IPS-15b (cell line): ENCODE measurements at regions not wholly inside any gene's neighbourhood (a gene's known extent, or its start where the extent isn't known, plus 50 kb on each side); places are given as distances from the start of the nearest gene placed in this dataset.

Experiments
- H3K27me3 ChIP-seq: one replicate; pipeline ENCODE4 v1.6.1; 2013; ENCODE audit warnings: low read length; ENCODE audit not compliant: control insufficient read depth, insufficient read depth
- H3K36me3 ChIP-seq: one replicate; pipeline ENCODE4 v1.6.1; 2013; ENCODE audit warnings: low read length; ENCODE audit not compliant: control insufficient read depth, insufficient read depth
- H3K4me1 ChIP-seq: one replicate; pipeline ENCODE4 v1.6.1; 2013; ENCODE audit warnings: mild to moderate bottlenecking, low read length; ENCODE audit not compliant: control insufficient read depth, insufficient read depth
- H3K4me3 ChIP-seq: one replicate; pipeline ENCODE4 v1.5.1; 2013; ENCODE audit warnings: low read depth, low read length
- H3K9ac ChIP-seq: one replicate; pipeline ENCODE4 v1.6.1; 2013; ENCODE audit warnings: low read depth, mild to moderate bottlenecking, low read length
- H3K9me3 ChIP-seq: one replicate; pipeline ENCODE4 v1.6.1; 2013; ENCODE audit warnings: mild to moderate bottlenecking, low read length; ENCODE audit not compliant: control insufficient read depth, insufficient read depth

GRCh38 chr14:56979936-56980335 is 169.7 kb upstream of the OTX2 start:
- H3K36me3 ChIP-seq: no peaks in the 10 kb centered on the region
- no peak overlapping the region for H3K9ac ChIP-seq
- H3K4me3 ChIP-seq: no peak overlapping the region
- peaks cover 3% of the 10 kb centered on the region for H3K27me3 ChIP-seq
- no peaks in the 10 kb centered on the region for H3K4me1 ChIP-seq
- no peaks in the 10 kb centered on the region for H3K9me3 ChIP-seq

GRCh38 chr14:56976211-56976610 is 165.9 kb upstream of the OTX2 start:
- no peaks in the 10 kb centered on the region for H3K36me3 ChIP-seq
- H3K27me3 ChIP-seq: peaks cover 3% of the 10 kb centered on the region
- no peaks in the 10 kb centered on the region for H3K9me3 ChIP-seq
- no peak overlapping the region for H3K9ac ChIP-seq
- no peak overlapping the region for H3K4me3 ChIP-seq
- no peaks in the 10 kb centered on the region for H3K4me1 ChIP-seq

GRCh38 chr14:56975521-56975920 is 165.2 kb upstream of the OTX2 start:
- Histone ChIP-seq H3K4me3 (no peak overlapping the region), H3K27me3 (peaks cover 3% of the 10 kb centered on the region), H3K9ac (no peak overlapping the region), H3K4me1 (no peaks in the 10 kb centered on the region), H3K36me3 (no peaks in the 10 kb centered on the region), H3K9me3 (no peaks in the 10 kb centered on the region)

- no peaks in the 10 kb centered on the region for H3K9me3 ChIP-seq
- no peak overlapping the region for H3K9ac ChIP-seq
- H3K4me3 ChIP-seq: no peak overlapping the region
- no peaks in the 10 kb centered on the region for H3K36me3 ChIP-seq
- no peaks in the 10 kb centered on the region for H3K4me1 ChIP-seq
- H3K27me3 ChIP-seq: peaks cover 3% of the 10 kb centered on the region
These were observed 162.7 kb upstream of the OTX2 start for GRCh38 chr14:56972948-56973347.

- Histone ChIP-seq H3K4me1 (no peaks in the 10 kb centered on the region), H3K36me3 (no peaks in the 10 kb centered on the region), H3K27me3 (no peaks in the 10 kb centered on the region), H3K4me3 (no peak overlapping the region), H3K9me3 (no peaks in the 10 kb centered on the region), H3K9ac (no peak overlapping the region)
These were observed 154.6 kb upstream of the OTX2 start for GRCh38 chr14:56964895-56965294.

GRCh38 chr14:56963381-56963780 is 153.1 kb upstream of the OTX2 start:
- Histone ChIP-seq H3K9me3 (no peaks in the 10 kb centered on the region), H3K4me3 (no peak overlapping the region), H3K27me3 (no peaks in the 10 kb centered on the region), H3K4me1 (no peaks in the 10 kb centered on the region), H3K9ac (no peak overlapping the region), H3K36me3 (no peaks in the 10 kb centered on the region)

GRCh38 chr14:56962444-56963080 is 152.3 kb upstream of the OTX2 start:
- Histone ChIP-seq H3K27me3 (no peaks in the 10 kb centered on the region), H3K9ac (no peak overlapping the region), H3K36me3 (no peaks in the 10 kb centered on the region), H3K9me3 (no peaks in the 10 kb centered on the region), H3K4me1 (no peaks in the 10 kb centered on the region), H3K4me3 (no peak overlapping the region)

- no peak overlapping the region for H3K4me3 ChIP-seq
- no peaks in the 10 kb centered on the region for H3K27me3 ChIP-seq
- H3K4me1 ChIP-seq: no peaks in the 10 kb centered on the region
- no peaks in the 10 kb centered on the region for H3K36me3 ChIP-seq
- H3K9ac ChIP-seq: no peak overlapping the region
- H3K9me3 ChIP-seq: no peaks in the 10 kb centered on the region
These were observed 149.6 kb upstream of the OTX2 start for GRCh38 chr14:56959869-56960268.

GRCh38 chr14:56959121-56959520 is 148.8 kb upstream of the OTX2 start:
- Histone ChIP-seq H3K4me3 (no peak overlapping the region), H3K27me3 (no peaks in the 10 kb centered on the region), H3K9me3 (no peaks in the 10 kb centered on the region), H3K36me3 (no peaks in the 10 kb centered on the region), H3K4me1 (peaks cover under 1% of the 10 kb centered on the region), H3K9ac (no peak overlapping the region)

- H3K9ac ChIP-seq: no peak overlapping the region
- H3K4me1 ChIP-seq: peaks cover 10% of the 10 kb centered on the region
- H3K9me3 ChIP-seq: no peaks in the 10 kb centered on the region
- H3K27me3 ChIP-seq: no peaks in the 10 kb centered on the region
- H3K4me3 ChIP-seq: no peak overlapping the region
- no peaks in the 10 kb centered on the region for H3K36me3 ChIP-seq
These were observed 145.9 kb upstream of the OTX2 start for GRCh38 chr14:56956182-56956581.

GRCh38 chr14:56955745-56956144 is 145.5 kb upstream of the OTX2 start:
- peaks cover 10% of the 10 kb centered on the region for H3K4me1 ChIP-seq
- H3K27me3 ChIP-seq: no peaks in the 10 kb centered on the region
- no peak overlapping the region for H3K4me3 ChIP-seq
- H3K36me3 ChIP-seq: no peaks in the 10 kb centered on the region
- no peaks in the 10 kb centered on the region for H3K9me3 ChIP-seq
- H3K9ac ChIP-seq: no peak overlapping the region

GRCh38 chr14:56953884-56954283 is 143.6 kb upstream of the OTX2 start:
- H3K4me1 ChIP-seq: peaks cover 10% of the 10 kb centered on the region
- no peak overlapping the region for H3K9ac ChIP-seq
- no peak overlapping the region for H3K4me3 ChIP-seq
- no peaks in the 10 kb centered on the region for H3K36me3 ChIP-seq
- no peaks in the 10 kb centered on the region for H3K27me3 ChIP-seq
- H3K9me3 ChIP-seq: no peaks in the 10 kb centered on the region
